ENCODE measurements at regions not wholly inside any gene's neighbourhood (a gene's known extent, or its start where the extent isn't known, plus 50 kb on each side); places are given as distances from the start of the nearest gene placed in this dataset.

DNA sequence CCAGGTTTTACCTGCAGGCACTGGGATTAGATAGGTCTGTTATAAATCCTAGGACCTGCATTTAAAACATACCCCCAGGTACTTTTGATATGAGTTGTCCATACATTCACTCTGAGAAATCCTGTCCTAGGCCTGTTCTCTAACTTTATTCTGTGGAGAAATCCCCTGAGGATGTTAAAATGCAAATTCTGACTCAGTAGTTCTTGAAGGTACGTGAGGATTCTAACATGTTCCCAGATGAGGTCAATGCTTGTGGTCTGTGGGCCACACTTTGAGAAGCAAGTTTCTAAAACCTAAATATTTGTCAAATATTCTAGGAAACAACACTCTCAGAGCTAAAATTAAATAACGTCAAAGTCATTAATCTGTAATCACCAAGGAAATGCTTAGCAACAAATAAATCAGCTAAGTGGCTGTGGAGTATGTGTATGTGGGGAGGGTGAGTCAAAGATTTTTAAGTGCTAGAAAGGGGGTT is 101.3 kb upstream of the MAGEB16 start:
- H3K4me2 ChIP-seq (ENCODE audit: extremely low read depth, insufficient read depth, low read length), result no peak overlapping the region
- H3K36me3 ChIP-seq (ENCODE audit: control insufficient read depth, insufficient read depth, low read length), result no peaks in the 10 kb centered on the region
- H3K4me3 ChIP-seq (replicated peaks in 1 of 4; ENCODE audit: control extremely low read depth in 1 of 4, insufficient read depth in 1 of 4, low read depth in 3 of 4, low read length in 4 of 4), result no peak overlapping the region
- no peak overlapping the region for H3K9ac ChIP-seq (ENCODE audit: insufficient read depth, low read length)
- DNase-seq (ENCODE audit: low read depth in 2 of 2), result no peak
- H3K79me2 ChIP-seq (ENCODE audit: control insufficient read depth, insufficient read depth, low read length), result no peaks in the 10 kb centered on the region
- no peak overlapping the region for H2AFZ ChIP-seq (ENCODE audit: low read length)
- H3K27ac ChIP-seq (ENCODE audit: insufficient read depth, low read length), result no peak overlapping the region
- H4K20me1 ChIP-seq (ENCODE audit: control insufficient read depth, extremely low read depth, insufficient read depth, low read length), result no peaks in the 10 kb centered on the region
- no peaks in the 10 kb centered on the region for H3K27me3 ChIP-seq (ENCODE audit: control insufficient read depth, insufficient read depth, low read length)
- no peaks in the 10 kb centered on the region for H3K4me1 ChIP-seq (ENCODE audit: control insufficient read depth, extremely low read depth, insufficient read depth, low read length)
- H3K9me3 ChIP-seq (ENCODE audit: control insufficient read depth, insufficient read depth, low read depth, low read length), result no peaks in the 10 kb centered on the region
- TF ChIP-seq, protein P1, sequence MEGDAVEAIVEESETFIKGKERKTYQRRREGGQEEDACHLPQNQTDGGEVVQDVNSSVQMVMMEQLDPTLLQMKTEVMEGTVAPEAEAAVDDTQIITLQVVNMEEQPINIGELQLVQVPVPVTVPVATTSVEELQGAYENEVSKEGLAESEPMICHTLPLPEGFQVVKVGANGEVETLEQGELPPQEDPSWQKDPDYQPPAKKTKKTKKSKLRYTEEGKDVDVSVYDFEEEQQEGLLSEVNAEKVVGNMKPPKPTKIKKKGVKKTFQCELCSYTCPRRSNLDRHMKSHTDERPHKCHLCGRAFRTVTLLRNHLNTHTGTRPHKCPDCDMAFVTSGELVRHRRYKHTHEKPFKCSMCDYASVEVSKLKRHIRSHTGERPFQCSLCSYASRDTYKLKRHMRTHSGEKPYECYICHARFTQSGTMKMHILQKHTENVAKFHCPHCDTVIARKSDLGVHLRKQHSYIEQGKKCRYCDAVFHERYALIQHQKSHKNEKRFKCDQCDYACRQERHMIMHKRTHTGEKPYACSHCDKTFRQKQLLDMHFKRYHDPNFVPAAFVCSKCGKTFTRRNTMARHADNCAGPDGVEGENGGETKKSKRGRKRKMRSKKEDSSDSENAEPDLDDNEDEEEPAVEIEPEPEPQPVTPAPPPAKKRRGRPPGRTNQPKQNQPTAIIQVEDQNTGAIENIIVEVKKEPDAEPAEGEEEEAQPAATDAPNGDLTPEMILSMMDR (conservative IDR thresholded peaks at IDR 0.05 in 1 of 2, IDR thresholded peaks at IDR 0.05 in 1 of 2; ENCODE audit: low read depth in 1 of 2, low read length in 2 of 2), result no peak
- TF ChIP-seq EZH2 (IDR thresholded peaks at IDR 0.05; ENCODE audit: low read length, missing control alignments), result no peak

DNA sequence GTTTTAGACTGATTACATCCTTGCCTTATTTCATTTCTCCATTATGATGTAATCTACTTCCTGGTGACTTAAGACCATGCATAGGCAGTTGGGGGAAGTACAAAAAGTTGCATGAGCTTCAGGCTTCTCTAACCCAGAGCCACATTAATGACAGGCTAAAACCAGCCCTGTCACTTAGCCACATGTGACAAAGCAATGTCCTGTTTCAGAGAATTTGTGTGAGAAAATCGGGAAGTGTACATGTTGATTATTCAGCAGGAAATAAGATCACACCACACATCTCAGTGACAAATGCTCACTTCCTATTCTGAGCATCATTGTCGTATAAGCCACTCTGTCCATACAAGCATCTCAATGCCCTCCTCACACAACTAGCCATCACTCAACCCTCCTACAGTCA is 98.5 kb upstream of the MAGEB16 start:
- H3K79me2 ChIP-seq (ENCODE audit: control insufficient read depth, insufficient read depth, low read length), result no peaks in the 10 kb centered on the region
- no peak overlapping the region for H3K4me2 ChIP-seq (ENCODE audit: extremely low read depth, insufficient read depth, low read length)
- no peaks in the 10 kb centered on the region for H3K36me3 ChIP-seq (ENCODE audit: control insufficient read depth, insufficient read depth, low read length)
- no peaks in the 10 kb centered on the region for H4K20me1 ChIP-seq (ENCODE audit: control insufficient read depth, extremely low read depth, insufficient read depth, low read length)
- H3K27me3 ChIP-seq (ENCODE audit: control insufficient read depth, insufficient read depth, low read length), result no peaks in the 10 kb centered on the region
- H3K4me3 ChIP-seq (replicated peaks in 1 of 4; ENCODE audit: control extremely low read depth in 1 of 4, insufficient read depth in 1 of 4, low read depth in 3 of 4, low read length in 4 of 4), result no peak overlapping the region
- TF ChIP-seq EZH2 (IDR thresholded peaks at IDR 0.05; ENCODE audit: low read length, missing control alignments), result no peak
- TF ChIP-seq, protein P1 (conservative IDR thresholded peaks at IDR 0.05 in 1 of 2, IDR thresholded peaks at IDR 0.05 in 1 of 2; ENCODE audit: low read depth in 1 of 2, low read length in 2 of 2), result no peak
- no peak for DNase-seq (ENCODE audit: low read depth in 2 of 2)
- H2AFZ ChIP-seq (ENCODE audit: low read length), result no peak overlapping the region
- no peak overlapping the region for H3K27ac ChIP-seq (ENCODE audit: insufficient read depth, low read length)
- no peak overlapping the region for H3K9ac ChIP-seq (ENCODE audit: insufficient read depth, low read length)
- H3K9me3 ChIP-seq (ENCODE audit: control insufficient read depth, insufficient read depth, low read depth, low read length), result no peaks in the 10 kb centered on the region
- no peaks in the 10 kb centered on the region for H3K4me1 ChIP-seq (ENCODE audit: control insufficient read depth, extremely low read depth, insufficient read depth, low read length)

DNA sequence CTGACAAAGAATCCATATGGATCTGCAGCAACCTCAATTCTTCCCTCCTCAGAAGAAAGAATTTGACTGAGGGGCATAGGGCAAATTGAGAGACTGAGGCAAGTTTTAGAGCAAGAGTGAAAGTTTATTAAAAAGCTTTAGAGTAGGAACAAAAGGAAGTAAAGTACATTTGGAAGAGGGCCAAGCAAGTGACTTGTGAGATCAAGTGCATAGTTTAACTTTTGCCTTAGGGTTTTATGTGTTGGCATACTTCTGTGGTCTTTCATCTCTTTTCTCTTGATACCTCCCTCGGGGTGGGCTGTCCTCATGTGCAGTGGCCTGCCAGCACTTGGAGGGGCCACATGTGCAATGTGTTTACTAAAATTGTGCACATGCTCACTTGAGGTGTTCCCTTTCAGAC is 98.0 kb upstream of the MAGEB16 start:
- Histone ChIP-seq H3K9me3 (ENCODE audit: control insufficient read depth, insufficient read depth, low read depth, low read length) (no peaks in the 10 kb centered on the region), H4K20me1 (ENCODE audit: control insufficient read depth, extremely low read depth, insufficient read depth, low read length) (no peaks in the 10 kb centered on the region), H3K4me2 (ENCODE audit: extremely low read depth, insufficient read depth, low read length) (no peak overlapping the region), H3K27ac (ENCODE audit: insufficient read depth, low read length) (no peak overlapping the region), H3K4me3 (replicated peaks in 1 of 4; ENCODE audit: control extremely low read depth in 1 of 4, insufficient read depth in 1 of 4, low read depth in 3 of 4, low read length in 4 of 4) (no peak overlapping the region), H3K79me2 (ENCODE audit: control insufficient read depth, insufficient read depth, low read length) (no peaks in the 10 kb centered on the region), H3K4me1 (ENCODE audit: control insufficient read depth, extremely low read depth, insufficient read depth, low read length) (no peaks in the 10 kb centered on the region), H3K9ac (ENCODE audit: insufficient read depth, low read length) (no peak overlapping the region), H3K27me3 (ENCODE audit: control insufficient read depth, insufficient read depth, low read length) (no peaks in the 10 kb centered on the region), H3K36me3 (ENCODE audit: control insufficient read depth, insufficient read depth, low read length) (no peaks in the 10 kb centered on the region), H2AFZ (ENCODE audit: low read length) (no peak overlapping the region)
- TF ChIP-seq EZH2 (IDR thresholded peaks at IDR 0.05; ENCODE audit: low read length, missing control alignments), result no peak
- TF ChIP-seq, protein P1 (conservative IDR thresholded peaks at IDR 0.05 in 1 of 2, IDR thresholded peaks at IDR 0.05 in 1 of 2; ENCODE audit: low read depth in 1 of 2, low read length in 2 of 2), result no peak
- DNase-seq (ENCODE audit: low read depth in 2 of 2), result no peak
